A549 (cell line): ENCODE measurements at regions not wholly inside any gene's neighbourhood (a gene's known extent, or its start where the extent isn't known, plus 50 kb on each side); places are given as distances from the start of the nearest gene placed in this dataset.

ENCODE experiments used
- ATAC-seq, 2 experiments: fragments of 200-7000 bp in 1 of 2; fragments of >200 bp in 1 of 2; cut with Nextera tagmentation in 1 of 2; cut with Tn5 transposase in 1 of 2; 3 replicates each; pipeline versions ENCODE4 v1.8.0 to v1.9.1; 2018 to 2020; ENCODE audit warnings: mild to moderate bottlenecking in 1 of 2, moderate library complexity in 1 of 2
- CTCF ChIA-PET: fragments of 300-600 bp; sonication (Branson Sonifier 250); formaldehyde crosslinking; extraction: SDS; loops from one replicate; lab custom pipeline; 2021; ENCODE audit warnings: antibody characterized with exemption, inconsistent platforms; lab: Yijun Ruan, JAX
- POLR2A ChIA-PET: fragments of 350-600 bp; formaldehyde crosslinking; extraction: SDS; loops from one replicate; lab custom pipeline; 2021; ENCODE audit warnings: antibody characterized with exemption, inconsistent platforms; lab: Yijun Ruan, JAX
- DNase-seq, 2 experiments: peaks; one replicate each; pipeline versions ENCODE4 v3.0.0 to v3.0.0-alpha.2; 2011 to 2016; ENCODE audit warnings: low read depth in 1 of 2, low spot score in 1 of 2
- FAIRE-seq: peaks from 2 replicates; lab custom pipeline; 2011; peaks lifted over from hg19 to GRCh38; lab: Jason Lieb, UNC
- H3K27ac ChIP-seq, 2 experiments: fragments of >200 bp; sonication (Bioruptor Twin); formaldehyde crosslinking; 3 replicates each; pipeline ENCODE4 v1.5.1; 2016 to 2017
- H3K4me1 ChIP-seq: fragments of >200 bp; sonication (Bioruptor Twin); formaldehyde crosslinking; 3 replicates; pipeline ENCODE4 v1.6.1; 2016
- H3K4me2 ChIP-seq: fragments of >200 bp; sonication (Bioruptor Twin); formaldehyde crosslinking; 3 replicates; pipeline ENCODE4 v1.6.1; 2016
- H3K4me3 ChIP-seq: fragments of >200 bp; sonication (Bioruptor Twin); formaldehyde crosslinking; 3 replicates; pipeline ENCODE4 v1.5.1; 2016
- H3K9me3 ChIP-seq: fragments of >200 bp; sonication (Bioruptor Twin); formaldehyde crosslinking; 3 replicates; pipeline ENCODE4 v1.6.1; 2016
- CBX8 ChIP-seq: fragments of 200-600 bp; sonication (generic); IDR thresholded peaks from 2 replicates; pipeline ENCODE4 v1.6.1; 2016
- CEBPB ChIP-seq, 2 experiments: fragments of >200 bp in 1 of 2; sonication (Bioruptor Twin) in 1 of 2; formaldehyde crosslinking in 1 of 2; IDR thresholded peaks; 2 replicates each; pipeline ENCODE4 v1.6.1; 2012 to 2016
- CHD2 ChIP-seq: fragments of 150-350 bp; IDR thresholded peaks from 2 replicates; pipeline ENCODE4 v1.6.1; 2014; ENCODE audit warnings: low read length; ENCODE audit not compliant: partially characterized antibody
- EHF ChIP-seq: fragments of 250-450 bp; sonication (Bioruptor Pico); IDR thresholded peaks from 2 replicates; pipeline ENCODE4 v1.5.0; 2020; ENCODE audit warnings: mild to moderate bottlenecking
- GATA3 ChIP-seq: IDR thresholded peaks from 2 replicates; pipeline ENCODE4 v1.6.1; 2012; ENCODE audit warnings: borderline replicate concordance
- HOXB5 ChIP-seq: fragments of 250-450 bp; sonication (Bioruptor Pico); IDR thresholded peaks from 2 replicates; pipeline ENCODE4 v1.5.0; 2020; ENCODE audit warnings: mild to moderate bottlenecking, moderate library complexity
- JUNB ChIP-seq: fragments of >200 bp; sonication (Bioruptor Twin); formaldehyde crosslinking; IDR thresholded peaks from 2 replicates; pipeline ENCODE4 v1.6.1; 2016
- MAFK ChIP-seq: fragments of 450-650 bp; IDR thresholded peaks from 2 replicates; pipeline ENCODE4 v1.6.1; 2014; ENCODE audit not compliant: partially characterized antibody
- NPAS2 ChIP-seq: fragments of 250-450 bp; sonication (Bioruptor Pico); IDR thresholded peaks from 2 replicates; pipeline ENCODE4 v1.8.0; 2022; ENCODE audit warnings: mild to moderate bottlenecking, moderate library complexity, borderline replicate concordance
- PHF8 ChIP-seq: fragments of 200-600 bp; sonication (generic); IDR thresholded peaks from 2 replicates; pipeline ENCODE4 v1.6.1; 2016; ENCODE audit warnings: low read depth, mild to moderate bottlenecking, antibody characterized with exemption, moderate library complexity, borderline replicate concordance
- POLR2AphosphoS2 ChIP-seq: conservative IDR thresholded peaks from 2 replicates; pipeline ENCODE4 v1.6.1; 2012; ENCODE audit warnings: low read length, improper control_type of control experiment, inconsistent platforms
- RARB ChIP-seq: fragments of 250-450 bp; sonication (Bioruptor Pico); IDR thresholded peaks from 2 replicates; pipeline ENCODE4 v1.8.0; 2021; ENCODE audit warnings: mild to moderate bottlenecking, moderate library complexity
- RCOR1 ChIP-seq: fragments of 150-350 bp; IDR thresholded peaks from 2 replicates; pipeline ENCODE4 v1.6.1; 2014; ENCODE audit warnings: antibody characterized with exemption, low read length, low read depth
- SREBF2 ChIP-seq: fragments of 450-650 bp; IDR thresholded peaks from 2 replicates; pipeline ENCODE4 v1.6.1; 2014; ENCODE audit warnings: mild to moderate bottlenecking, moderate library complexity
- TFCP2L1 ChIP-seq: fragments of 250-450 bp; sonication (Bioruptor Pico); IDR thresholded peaks from 2 replicates; pipeline ENCODE4 v1.5.0; 2021; ENCODE audit warnings: mild to moderate bottlenecking
- ZSCAN20 ChIP-seq: fragments of 250-450 bp; sonication (Bioruptor Pico); IDR thresholded peaks from 2 replicates; pipeline ENCODE4 v1.8.0; 2022; ENCODE audit warnings: mild to moderate bottlenecking, moderate library complexity
- WGBS: methylation state at CpG from one replicate; pipeline ENCODE4 v1.1.6; 2017; ENCODE audit errors: missing lambda C conversion rate; 5-methylcytosine and 5-hydroxymethylcytosine counted together
- TF ChIP-seq, protein P1 (sequence below): IDR thresholded peaks from 2 replicates; pipeline ENCODE4 v1.6.1; 2012; ENCODE audit warnings: low read depth, borderline replicate concordance
- TF ChIP-seq, protein P2 (sequence below): fragments of 250-450 bp; sonication (Bioruptor Pico); IDR thresholded peaks from 2 replicates; pipeline ENCODE4 v1.5.0; 2020; ENCODE audit warnings: low read depth, mild to moderate bottlenecking, moderate library complexity
- TF ChIP-seq, protein P3 (sequence below): fragments of 250-450 bp; sonication (Bioruptor Pico); IDR thresholded peaks from 2 replicates; pipeline ENCODE4 v1.5.0; 2021; ENCODE audit warnings: mild to moderate bottlenecking, moderate library complexity, borderline replicate concordance

DNA sequence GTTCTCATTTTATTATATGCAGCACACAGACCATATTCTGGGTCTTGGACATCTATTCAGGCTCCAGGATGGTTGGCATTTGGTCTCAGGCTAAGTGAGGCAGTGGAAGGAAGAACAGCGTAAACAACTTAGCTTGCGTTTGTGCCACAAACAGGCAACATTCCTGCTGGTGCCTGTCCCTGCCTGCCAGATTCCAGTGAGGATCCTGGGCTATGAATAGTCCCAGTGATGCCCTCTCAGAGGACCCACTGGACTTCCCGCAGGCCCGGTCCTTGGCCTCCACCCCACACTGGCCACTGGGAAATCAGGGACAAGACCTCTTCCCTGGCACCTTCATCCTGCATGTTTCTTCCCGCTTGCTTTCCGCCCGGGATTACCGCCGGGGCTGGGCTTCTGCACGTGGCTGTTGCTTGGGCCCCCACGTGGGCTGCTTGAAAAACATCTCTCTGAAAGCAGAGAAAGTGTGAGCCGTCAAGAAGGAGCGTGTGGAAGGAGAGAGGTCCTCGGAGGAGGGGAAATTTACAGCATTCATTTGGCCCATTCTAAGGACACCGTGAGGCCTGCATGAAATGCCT is 145.1 kb upstream of the WNT4 start:
- no peak for ATAC-seq
- ChIA-PET POLR2A (no interaction called here), CTCF (no interaction called here)
- H3K27ac ChIP-seq = no peak overlapping the region
- FAIRE-seq = no peak
- TF ChIP-seq RARB (CRISPR knock-in tag) = no peak
- H3K4me2 ChIP-seq = no peak overlapping the region
- no peak for DNase-seq
- no peaks in the 10 kb centered on the region for H3K9me3 ChIP-seq
- H3K4me3 ChIP-seq = no peak overlapping the region
- H3K4me1 ChIP-seq = no peaks in the 10 kb centered on the region
- 69% methylated on average over 15 of the region's 15 CpGs for WGBS

DNA sequence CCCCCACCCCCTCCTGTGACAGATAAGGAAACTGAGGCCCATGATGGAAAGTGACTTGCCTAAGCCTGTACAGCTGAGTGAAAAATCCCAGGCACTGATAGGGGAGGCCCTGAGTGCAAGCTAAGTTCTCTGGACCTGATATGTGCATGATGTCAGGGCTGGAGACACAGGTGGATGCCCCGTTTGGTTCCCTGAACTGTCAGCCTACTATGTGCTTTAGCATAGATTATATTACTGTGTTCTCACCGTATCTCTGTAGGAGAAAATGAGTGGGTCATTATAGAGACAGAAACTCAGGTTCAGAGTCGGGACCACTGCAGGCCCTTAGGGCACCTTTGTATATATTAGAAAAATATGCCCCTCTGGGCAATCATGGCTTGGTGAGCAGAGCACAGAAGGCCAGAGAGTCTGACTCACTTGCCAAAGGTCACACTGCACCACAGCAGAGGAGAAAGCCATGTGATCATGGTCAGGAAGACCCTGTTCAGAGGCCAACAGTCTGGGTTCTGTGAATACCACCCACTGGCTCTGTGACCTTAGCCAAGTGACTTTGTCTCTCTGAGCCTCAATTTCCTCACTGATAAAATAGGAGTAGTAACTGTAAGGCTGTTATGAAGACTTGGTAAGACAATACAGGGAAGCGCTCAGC is 145.8 kb upstream of the WNT4 start:
- no peak overlapping the region for H3K4me3 ChIP-seq
- H3K27ac ChIP-seq = no peak overlapping the region
- FAIRE-seq = no peak
- WGBS = 53% methylated on average over 4 of the region's 4 CpGs
- ChIA-PET POLR2A (no interaction called here), CTCF (interaction anchor here (4.1 kb wide), 1 partner anchor 13 kb away, joined by 15 read pairs; no protein-coding TSS in a partner anchor)
- no peaks in the 10 kb centered on the region for H3K4me1 ChIP-seq
- H3K9me3 ChIP-seq = no peaks in the 10 kb centered on the region
- DNase-seq = no peak
- no peak for TF ChIP-seq CHD2
- TF ChIP-seq MAFK = no peak
- TF ChIP-seq ZSCAN20 (CRISPR knock-in tag) = no peak
- TF ChIP-seq TFCP2L1 (CRISPR knock-in tag) = no peak
- TF ChIP-seq, all 56 proteins: peak for 0
- peak in 1 of 2 experiments; percentile 41; a peak in 1 of 6 replicates for ATAC-seq
- no peak overlapping the region for H3K4me2 ChIP-seq

DNA sequence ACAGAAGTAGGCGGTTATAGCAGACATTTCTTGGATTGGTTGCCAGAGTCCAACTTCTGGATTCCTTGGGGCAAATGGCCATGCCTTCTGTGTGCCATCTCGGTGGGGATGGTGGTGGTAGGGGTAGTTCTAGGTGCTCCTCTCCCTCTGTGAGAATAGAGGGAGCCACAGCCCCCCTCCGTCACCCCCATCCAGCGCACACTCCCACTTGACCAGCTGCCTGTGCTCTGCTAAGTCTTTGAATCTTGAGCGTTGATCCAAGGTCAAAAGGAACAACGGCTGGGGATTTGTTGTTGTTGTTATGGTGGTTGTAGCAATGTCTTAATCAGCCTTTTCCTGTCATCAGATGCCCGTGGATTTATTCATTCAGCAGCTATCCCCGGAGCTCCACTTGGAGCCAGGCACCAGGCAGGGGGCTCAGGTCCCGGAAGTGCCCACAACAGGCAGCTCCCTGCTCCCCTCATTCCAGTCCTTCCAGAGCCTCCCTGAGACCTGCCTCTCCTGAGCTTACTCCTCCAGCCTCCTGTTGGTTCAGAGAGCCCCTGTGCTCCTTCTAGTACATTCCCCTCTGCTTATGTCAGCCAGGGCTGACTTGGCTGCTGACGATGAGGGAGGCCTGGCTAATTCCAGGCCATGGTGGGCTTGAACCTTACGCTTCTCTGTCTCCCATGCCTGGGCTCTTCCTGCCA is 146.6 kb upstream of the WNT4 start:
- TF ChIP-seq JUNB = no peak
- TF ChIP-seq CEBPB (IDR thresholded peaks at IDR 0.05) = no peak
- no peak for TF ChIP-seq HOXB5
- no peak for TF ChIP-seq PHF8
- TF ChIP-seq RCOR1 = no peak
- TF ChIP-seq, protein P1, sequence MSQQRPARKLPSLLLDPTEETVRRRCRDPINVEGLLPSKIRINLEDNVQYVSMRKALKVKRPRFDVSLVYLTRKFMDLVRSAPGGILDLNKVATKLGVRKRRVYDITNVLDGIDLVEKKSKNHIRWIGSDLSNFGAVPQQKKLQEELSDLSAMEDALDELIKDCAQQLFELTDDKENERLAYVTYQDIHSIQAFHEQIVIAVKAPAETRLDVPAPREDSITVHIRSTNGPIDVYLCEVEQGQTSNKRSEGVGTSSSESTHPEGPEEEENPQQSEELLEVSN = no peak
- no peak for TF ChIP-seq GATA3
- TF ChIP-seq, protein P2, sequence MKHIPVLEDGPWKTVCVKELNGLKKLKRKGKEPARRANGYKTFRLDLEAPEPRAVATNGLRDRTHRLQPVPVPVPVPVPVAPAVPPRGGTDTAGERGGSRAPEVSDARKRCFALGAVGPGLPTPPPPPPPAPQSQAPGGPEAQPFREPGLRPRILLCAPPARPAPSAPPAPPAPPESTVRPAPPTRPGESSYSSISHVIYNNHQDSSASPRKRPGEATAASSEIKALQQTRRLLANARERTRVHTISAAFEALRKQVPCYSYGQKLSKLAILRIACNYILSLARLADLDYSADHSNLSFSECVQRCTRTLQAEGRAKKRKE = no peak
- TF ChIP-seq, protein P3, sequence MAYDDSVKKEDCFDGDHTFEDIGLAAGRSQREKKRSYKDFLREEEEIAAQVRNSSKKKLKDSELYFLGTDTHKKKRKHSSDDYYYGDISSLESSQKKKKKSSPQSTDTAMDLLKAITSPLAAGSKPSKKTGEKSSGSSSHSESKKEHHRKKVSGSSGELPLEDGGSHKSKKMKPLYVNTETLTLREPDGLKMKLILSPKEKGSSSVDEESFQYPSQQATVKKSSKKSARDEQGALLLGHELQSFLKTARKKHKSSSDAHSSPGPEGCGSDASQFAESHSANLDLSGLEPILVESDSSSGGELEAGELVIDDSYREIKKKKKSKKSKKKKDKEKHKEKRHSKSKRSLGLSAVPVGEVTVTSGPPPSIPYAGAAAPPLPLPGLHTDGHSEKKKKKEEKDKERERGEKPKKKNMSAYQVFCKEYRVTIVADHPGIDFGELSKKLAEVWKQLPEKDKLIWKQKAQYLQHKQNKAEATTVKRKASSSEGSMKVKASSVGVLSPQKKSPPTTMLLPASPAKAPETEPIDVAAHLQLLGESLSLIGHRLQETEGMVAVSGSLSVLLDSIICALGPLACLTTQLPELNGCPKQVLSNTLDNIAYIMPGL (CRISPR knock-in tag) = no peak
- no peak for TF ChIP-seq CBX8
- no peak for TF ChIP-seq POLR2AphosphoS2
- TF ChIP-seq EHF (CRISPR knock-in tag) = no peak
- TF ChIP-seq MAFK = no peak
- TF ChIP-seq NPAS2 = no peak
- no peak for TF ChIP-seq SREBF2
- Histone ChIP-seq H3K4me1 (no peaks in the 10 kb centered on the region), H3K4me3 (no peak overlapping the region), H3K4me2 (no peak overlapping the region), H3K27ac (no peak overlapping the region), H3K9me3 (no peaks in the 10 kb centered on the region)
- DNase-seq = no peak
- ATAC-seq = no peak
- POLR2A ChIA-PET = no interaction called here
- CTCF ChIA-PET = interaction anchor here (0.6 to 4.1 kb wide), 2 partner anchors 9 to 14 kb away, joined by 3 to 15 read pairs; no protein-coding TSS in a partner anchor
- no peak for FAIRE-seq
- 66% methylated on average over 11 of the region's 11 CpGs for WGBS
